ENCODE measurements at regions not wholly inside any gene's neighbourhood (a gene's known extent, or its start where the extent isn't known, plus 50 kb on each side); places are given as distances from the start of the nearest gene placed in this dataset.

DNA sequence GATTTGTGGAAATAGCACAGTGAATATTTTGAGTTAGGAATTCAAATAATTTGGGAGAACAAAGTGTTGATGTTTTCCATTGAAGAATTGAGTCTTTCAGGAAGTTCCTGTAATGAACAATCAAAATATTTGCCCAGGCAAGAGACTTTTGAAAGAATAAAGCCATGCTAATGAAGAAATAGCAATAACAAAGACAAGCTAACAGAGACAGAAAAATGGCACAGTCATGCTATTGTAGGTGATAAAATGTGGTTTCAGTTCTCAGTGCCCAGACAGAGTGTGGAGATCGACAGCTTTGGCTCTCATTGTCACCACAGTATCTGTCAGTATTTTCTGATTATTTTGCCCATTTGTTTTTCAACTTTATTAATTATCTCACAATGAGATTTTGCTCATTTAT, 490.8 kb upstream of the PIK3C3 start:
- Histone ChIP-seq H2AFZ (no peak overlapping the region), H3K79me2 (replicated peaks; ENCODE audit: insufficient read depth) (no peaks in the 10 kb centered on the region), H3K4me2 (peak overlapping the region; percentile 7), H3F3A (replicated peaks; ENCODE audit: low read depth) (no peaks in the 10 kb centered on the region), H3K4me3 (no peak overlapping the region), H3K9me2 (ENCODE audit: insufficient read depth) (peaks cover 14% of the 10 kb centered on the region), H3K27me3 (ENCODE audit: insufficient read depth) (no peaks in the 10 kb centered on the region), H3K4me1 (ENCODE audit: insufficient read depth) (peaks cover 31% of the 10 kb centered on the region; the same call in 1 of the 2 replicates), H3K27ac (ENCODE audit: low read depth) (peak overlapping the region; percentile 57; the same call in 1 of the 2 replicates), H4K20me1 (replicated peaks; ENCODE audit: insufficient read depth) (no peaks in the 10 kb centered on the region), H3K36me3 (ENCODE audit: insufficient read depth) (no peaks in the 10 kb centered on the region)
- peaks cover 7% of the 10 kb centered on the region for H3K27me3 Mint-ChIP-seq (ENCODE audit: insufficient read depth, low read depth, poor library complexity)
- no peaks in the 10 kb centered on the region for H3K9me3 Mint-ChIP-seq
- ATAC-seq, result peak; percentile 53; the same call in 2 of the 3 replicates
- H3K4me1 Mint-ChIP-seq, result peaks cover 27% of the 10 kb centered on the region
- peaks cover 9% of the 10 kb centered on the region; the same call in 2 of the 3 replicates for H3K36me3 Mint-ChIP-seq (ENCODE audit: low read depth)
- H3K27ac Mint-ChIP-seq, result peak overlapping the region; percentile 66; the same call in 1 of the 2 replicates
- peak; percentile 29 for DNase-seq (ENCODE audit: low spot score)
- peak; percentile 71; the same call in 1 of the 2 replicates for TF ChIP-seq NANOG (IDR thresholded peaks at IDR 0.05; ENCODE audit: borderline replicate concordance)
- TF ChIP-seq JUNB (IDR thresholded peaks at IDR 0.05; ENCODE audit: unreplicated experiment), result no peak
- no peak overlapping the region for H3K4me3 Mint-ChIP-seq

DNA sequence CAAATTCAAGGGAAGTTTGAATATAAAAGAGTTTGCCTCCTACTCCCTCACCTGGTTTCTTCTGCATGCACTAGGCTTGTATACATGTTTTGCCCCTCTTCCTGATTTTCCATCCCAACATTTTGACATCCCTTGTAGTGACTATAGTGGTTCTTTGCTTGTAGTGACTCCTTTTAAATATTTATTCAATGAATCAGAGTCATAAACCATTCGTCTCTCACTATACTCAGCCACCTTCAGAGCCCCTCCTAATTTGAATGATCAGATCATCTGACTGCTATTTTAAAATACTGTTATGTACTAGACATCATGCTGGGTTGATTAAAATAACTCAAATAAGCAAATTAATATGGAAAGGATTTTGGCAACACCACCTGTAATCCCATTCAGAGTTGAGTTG, 492.1 kb upstream of the PIK3C3 start:
- Mint-ChIP-seq H3K4me3 (no peak overlapping the region), H3K4me1 (peaks cover 27% of the 10 kb centered on the region), H3K36me3 (ENCODE audit: low read depth) (peaks cover 9% of the 10 kb centered on the region; the same call in 2 of the 3 replicates), H3K27ac (no peak overlapping the region), H3K9me3 (no peaks in the 10 kb centered on the region), H3K27me3 (ENCODE audit: insufficient read depth, low read depth, poor library complexity) (peaks cover 7% of the 10 kb centered on the region)
- Histone ChIP-seq H3F3A (replicated peaks; ENCODE audit: low read depth) (no peaks in the 10 kb centered on the region), H2AFZ (no peak overlapping the region), H3K27me3 (ENCODE audit: insufficient read depth) (no peaks in the 10 kb centered on the region), H3K36me3 (ENCODE audit: insufficient read depth) (no peaks in the 10 kb centered on the region), H3K27ac (ENCODE audit: low read depth) (no peak overlapping the region), H3K9me2 (ENCODE audit: insufficient read depth) (peaks cover 7% of the 10 kb centered on the region; the same call in 1 of the 2 replicates), H4K20me1 (replicated peaks; ENCODE audit: insufficient read depth) (no peaks in the 10 kb centered on the region), H3K4me1 (ENCODE audit: insufficient read depth) (peaks cover 31% of the 10 kb centered on the region; the same call in 1 of the 2 replicates), H3K4me2 (no peak overlapping the region), H3K4me3 (no peak overlapping the region), H3K79me2 (replicated peaks; ENCODE audit: insufficient read depth) (no peaks in the 10 kb centered on the region)
- no peak for DNase-seq (ENCODE audit: low spot score)
- no peak for ATAC-seq
- TF ChIP-seq, protein P1, sequence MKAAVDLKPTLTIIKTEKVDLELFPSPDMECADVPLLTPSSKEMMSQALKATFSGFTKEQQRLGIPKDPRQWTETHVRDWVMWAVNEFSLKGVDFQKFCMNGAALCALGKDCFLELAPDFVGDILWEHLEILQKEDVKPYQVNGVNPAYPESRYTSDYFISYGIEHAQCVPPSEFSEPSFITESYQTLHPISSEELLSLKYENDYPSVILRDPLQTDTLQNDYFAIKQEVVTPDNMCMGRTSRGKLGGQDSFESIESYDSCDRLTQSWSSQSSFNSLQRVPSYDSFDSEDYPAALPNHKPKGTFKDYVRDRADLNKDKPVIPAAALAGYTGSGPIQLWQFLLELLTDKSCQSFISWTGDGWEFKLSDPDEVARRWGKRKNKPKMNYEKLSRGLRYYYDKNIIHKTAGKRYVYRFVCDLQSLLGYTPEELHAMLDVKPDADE (IDR thresholded peaks at IDR 0.05), result no peak
- TF ChIP-seq POLR2AphosphoS5 (IDR thresholded peaks at IDR 0.05; ENCODE audit: low read depth) (no peak), STAT1 (IDR thresholded peaks at IDR 0.05; ENCODE audit: unreplicated experiment) (no peak), JUNB (IDR thresholded peaks at IDR 0.05; ENCODE audit: unreplicated experiment) (no peak), CREB1 (CRISPR knock-in tag; IDR thresholded peaks at IDR 0.05; ENCODE audit: low read depth) (no peak), ZNF331 (CRISPR knock-in tag; IDR thresholded peaks at IDR 0.05; ENCODE audit: low read depth) (no peak), NANOG (IDR thresholded peaks at IDR 0.05; ENCODE audit: borderline replicate concordance) (no peak), EZH2 (IDR thresholded peaks at IDR 0.05; ENCODE audit: low read depth, unreplicated experiment) (no peak)
- TF ChIP-seq, protein P2, sequence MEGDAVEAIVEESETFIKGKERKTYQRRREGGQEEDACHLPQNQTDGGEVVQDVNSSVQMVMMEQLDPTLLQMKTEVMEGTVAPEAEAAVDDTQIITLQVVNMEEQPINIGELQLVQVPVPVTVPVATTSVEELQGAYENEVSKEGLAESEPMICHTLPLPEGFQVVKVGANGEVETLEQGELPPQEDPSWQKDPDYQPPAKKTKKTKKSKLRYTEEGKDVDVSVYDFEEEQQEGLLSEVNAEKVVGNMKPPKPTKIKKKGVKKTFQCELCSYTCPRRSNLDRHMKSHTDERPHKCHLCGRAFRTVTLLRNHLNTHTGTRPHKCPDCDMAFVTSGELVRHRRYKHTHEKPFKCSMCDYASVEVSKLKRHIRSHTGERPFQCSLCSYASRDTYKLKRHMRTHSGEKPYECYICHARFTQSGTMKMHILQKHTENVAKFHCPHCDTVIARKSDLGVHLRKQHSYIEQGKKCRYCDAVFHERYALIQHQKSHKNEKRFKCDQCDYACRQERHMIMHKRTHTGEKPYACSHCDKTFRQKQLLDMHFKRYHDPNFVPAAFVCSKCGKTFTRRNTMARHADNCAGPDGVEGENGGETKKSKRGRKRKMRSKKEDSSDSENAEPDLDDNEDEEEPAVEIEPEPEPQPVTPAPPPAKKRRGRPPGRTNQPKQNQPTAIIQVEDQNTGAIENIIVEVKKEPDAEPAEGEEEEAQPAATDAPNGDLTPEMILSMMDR (conservative IDR thresholded peaks at IDR 0.05; ENCODE audit: low read depth in 2 of 2), result no peak
- TF ChIP-seq, protein P3, sequence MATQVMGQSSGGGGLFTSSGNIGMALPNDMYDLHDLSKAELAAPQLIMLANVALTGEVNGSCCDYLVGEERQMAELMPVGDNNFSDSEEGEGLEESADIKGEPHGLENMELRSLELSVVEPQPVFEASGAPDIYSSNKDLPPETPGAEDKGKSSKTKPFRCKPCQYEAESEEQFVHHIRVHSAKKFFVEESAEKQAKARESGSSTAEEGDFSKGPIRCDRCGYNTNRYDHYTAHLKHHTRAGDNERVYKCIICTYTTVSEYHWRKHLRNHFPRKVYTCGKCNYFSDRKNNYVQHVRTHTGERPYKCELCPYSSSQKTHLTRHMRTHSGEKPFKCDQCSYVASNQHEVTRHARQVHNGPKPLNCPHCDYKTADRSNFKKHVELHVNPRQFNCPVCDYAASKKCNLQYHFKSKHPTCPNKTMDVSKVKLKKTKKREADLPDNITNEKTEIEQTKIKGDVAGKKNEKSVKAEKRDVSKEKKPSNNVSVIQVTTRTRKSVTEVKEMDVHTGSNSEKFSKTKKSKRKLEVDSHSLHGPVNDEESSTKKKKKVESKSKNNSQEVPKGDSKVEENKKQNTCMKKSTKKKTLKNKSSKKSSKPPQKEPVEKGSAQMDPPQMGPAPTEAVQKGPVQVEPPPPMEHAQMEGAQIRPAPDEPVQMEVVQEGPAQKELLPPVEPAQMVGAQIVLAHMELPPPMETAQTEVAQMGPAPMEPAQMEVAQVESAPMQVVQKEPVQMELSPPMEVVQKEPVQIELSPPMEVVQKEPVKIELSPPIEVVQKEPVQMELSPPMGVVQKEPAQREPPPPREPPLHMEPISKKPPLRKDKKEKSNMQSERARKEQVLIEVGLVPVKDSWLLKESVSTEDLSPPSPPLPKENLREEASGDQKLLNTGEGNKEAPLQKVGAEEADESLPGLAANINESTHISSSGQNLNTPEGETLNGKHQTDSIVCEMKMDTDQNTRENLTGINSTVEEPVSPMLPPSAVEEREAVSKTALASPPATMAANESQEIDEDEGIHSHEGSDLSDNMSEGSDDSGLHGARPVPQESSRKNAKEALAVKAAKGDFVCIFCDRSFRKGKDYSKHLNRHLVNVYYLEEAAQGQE (IDR thresholded peaks at IDR 0.05; ENCODE audit: unreplicated experiment), result no peak

Measured in GM23338 (cell line).